HT1080 (cell line): ENCODE measurements at regions not wholly inside any gene's neighbourhood (a gene's known extent, or its start where the extent isn't known, plus 50 kb on each side); places are given as distances from the start of the nearest gene placed in this dataset.
A peak's percentile ranks its signal among the peaks of the same experiment; 100 is the strongest.
"Not testable (repeated sequence)": the region's sequence is repeated elsewhere in the genome, so short reads cannot be mapped to it uniquely, and the experiment has no call there.

ENCODE experiments used
- DNase-seq: peaks from one replicate; pipeline ENCODE4 v3.0.0-alpha.2; 2015; ENCODE audit warnings: low read depth

DNA sequence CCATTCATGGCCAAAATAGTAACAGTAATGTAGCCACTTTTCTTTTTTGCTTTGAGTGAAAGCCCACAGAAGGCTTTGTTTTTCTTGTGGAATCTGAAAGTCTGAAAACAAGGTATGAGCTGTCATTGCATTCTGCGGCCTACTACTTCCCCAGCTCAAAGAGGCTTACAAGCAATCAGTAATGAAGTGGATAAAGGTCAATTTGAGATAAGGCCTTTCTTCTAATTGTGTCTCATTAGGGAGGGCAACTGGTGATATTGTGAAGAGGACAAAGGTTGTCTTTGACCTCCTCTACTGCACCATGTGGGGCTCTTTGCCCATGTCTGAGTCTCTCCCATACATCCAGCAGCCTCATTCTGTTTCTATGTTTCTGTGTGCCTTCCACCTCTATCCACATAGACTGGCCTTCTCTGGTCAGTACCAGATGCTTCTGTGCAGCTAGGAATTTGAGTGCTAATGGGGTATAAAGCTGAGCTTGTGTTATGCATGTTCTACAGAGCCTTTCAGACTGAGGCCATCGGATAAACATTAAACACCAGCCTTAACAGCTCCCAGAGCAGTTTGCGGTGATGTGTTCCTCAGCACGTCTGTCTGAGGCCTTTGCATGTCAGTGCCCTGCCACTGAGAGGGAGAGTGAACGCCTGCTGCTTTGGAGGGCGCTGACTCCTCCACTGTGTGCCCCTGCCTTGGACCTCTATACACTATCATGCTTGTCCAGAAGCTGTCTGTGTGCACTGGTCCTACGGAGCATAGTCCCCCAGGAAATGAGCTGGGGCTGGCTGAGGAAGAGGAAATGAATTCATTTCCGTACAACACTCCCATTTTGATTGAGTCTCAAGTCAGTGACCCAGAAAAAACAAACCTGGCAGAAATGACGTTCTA lies 80.2 kb downstream of the SH2D1A start:
- peak; percentile 1 for DNase-seq

- DNase-seq: no peak
These were observed 86.8 kb downstream of the SH2D1A start for GRCh38 chrX:124433186-124433585.

DNA sequence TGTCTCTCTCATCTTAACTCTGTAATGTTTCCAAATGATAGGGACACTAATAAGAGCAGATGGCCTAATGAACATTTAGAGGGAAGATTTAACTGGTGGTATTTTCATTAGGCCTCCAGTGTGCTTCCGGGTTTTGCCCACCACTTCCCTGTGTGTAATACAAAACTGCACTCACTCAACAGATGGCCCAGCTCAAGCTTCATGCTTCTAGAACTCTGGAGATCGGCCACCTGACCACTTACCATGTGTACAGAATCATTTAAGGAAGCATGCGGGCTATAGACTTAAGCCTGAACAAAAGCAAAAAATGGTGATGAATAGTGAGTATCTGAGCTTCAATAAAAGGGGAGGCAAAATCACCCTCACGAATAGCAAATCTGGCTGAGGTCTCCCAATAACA lies 89.3 kb downstream of the SH2D1A start:
- no peak for DNase-seq

GRCh38 chrX:124440695-124441094 lies 94.3 kb downstream of the SH2D1A start:
- DNase-seq: no peak

DNA sequence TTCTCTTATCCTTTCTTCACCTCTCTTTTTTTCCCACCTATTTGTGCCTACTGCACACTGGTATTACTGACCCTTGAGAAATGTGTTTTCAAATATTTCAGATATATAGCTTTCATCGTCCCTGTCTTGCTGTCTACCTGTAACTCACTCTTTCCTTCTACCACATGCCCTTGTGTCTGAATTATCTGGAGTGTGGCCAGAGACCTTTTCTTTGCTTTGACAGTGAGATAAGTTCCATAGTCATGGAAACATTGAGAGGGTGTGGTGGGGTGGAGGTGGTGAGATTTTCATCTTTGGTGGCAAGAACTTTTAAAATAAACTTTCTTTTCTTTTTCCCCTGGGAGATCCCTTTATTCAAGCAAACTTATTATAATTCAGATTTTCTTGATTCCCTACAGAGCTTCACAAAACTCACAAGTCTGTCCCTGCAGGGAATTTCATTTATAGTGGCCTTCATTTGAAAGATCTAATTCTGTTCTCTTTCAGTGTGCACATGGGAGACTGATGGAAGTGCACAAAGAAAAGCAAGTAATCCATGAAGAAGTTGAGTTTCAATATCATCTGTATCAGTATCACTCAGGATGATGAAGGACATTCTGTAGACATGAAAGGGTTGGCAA lies 95.7 kb downstream of the SH2D1A start:
- no peak for DNase-seq

- no peak for DNase-seq
These were observed 109.6 kb downstream of the SH2D1A start for GRCh38 chrX:124455966-124456365.

DNA sequence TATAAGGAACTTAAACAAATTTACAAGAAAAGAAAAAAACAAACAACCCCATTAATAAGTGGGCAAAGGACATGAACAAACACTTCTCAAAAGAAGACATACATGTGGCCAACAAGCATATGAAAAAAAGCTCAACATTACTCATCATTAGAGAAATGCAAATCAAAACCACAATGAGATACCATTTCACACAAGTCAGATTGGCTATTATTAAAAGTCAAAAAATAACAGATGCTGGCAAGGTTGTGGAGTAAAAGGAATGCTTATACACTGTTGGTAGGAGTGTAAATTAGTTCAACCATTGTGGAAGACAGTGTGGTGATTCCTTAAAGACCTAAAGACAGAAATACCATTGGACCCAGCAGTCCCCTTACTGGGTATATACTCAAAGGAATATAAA lies 113.5 kb downstream of the SH2D1A start:
- not testable (repeated sequence) for DNase-seq

GRCh38 chrX:124462931-124463330 lies 116.6 kb downstream of the SH2D1A start:
- no peak for DNase-seq

- DNase-seq: no peak
These were observed 120.8 kb downstream of the SH2D1A start for GRCh38 chrX:124467202-124467601.

- no peak for DNase-seq
These were observed 129.0 kb downstream of the SH2D1A start for GRCh38 chrX:124475358-124475757.

GRCh38 chrX:124476562-124476961 lies 130.2 kb downstream of the SH2D1A start:
- no peak for DNase-seq

- no peak for DNase-seq
These were observed 131.7 kb downstream of the SH2D1A start for GRCh38 chrX:124478046-124478445.

- no peak for DNase-seq
These were observed 142.2 kb downstream of the SH2D1A start for GRCh38 chrX:124488412-124489161.

- DNase-seq: no peak
These were observed 147.6 kb downstream of the SH2D1A start for GRCh38 chrX:124493984-124494383.

DNA sequence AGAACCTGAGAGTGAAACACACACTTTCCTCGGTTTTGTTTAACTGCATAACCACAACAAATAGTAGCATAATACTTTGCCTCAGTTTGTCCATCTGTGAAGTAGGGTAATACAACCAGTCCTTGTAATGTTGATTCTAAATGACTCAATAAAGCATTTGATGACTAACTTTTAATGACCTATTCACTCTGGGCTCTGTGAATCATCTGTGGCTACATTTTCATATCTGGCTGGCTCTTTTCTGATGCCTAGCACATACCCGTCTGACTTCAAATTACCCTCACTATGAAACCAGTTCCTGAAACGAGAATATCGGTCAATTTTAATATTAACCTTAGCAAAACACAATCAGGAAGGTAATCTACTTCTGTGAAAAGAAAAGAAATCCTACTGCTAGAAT lies 151.0 kb downstream of the SH2D1A start:
- peak; percentile 21 for DNase-seq

DNA sequence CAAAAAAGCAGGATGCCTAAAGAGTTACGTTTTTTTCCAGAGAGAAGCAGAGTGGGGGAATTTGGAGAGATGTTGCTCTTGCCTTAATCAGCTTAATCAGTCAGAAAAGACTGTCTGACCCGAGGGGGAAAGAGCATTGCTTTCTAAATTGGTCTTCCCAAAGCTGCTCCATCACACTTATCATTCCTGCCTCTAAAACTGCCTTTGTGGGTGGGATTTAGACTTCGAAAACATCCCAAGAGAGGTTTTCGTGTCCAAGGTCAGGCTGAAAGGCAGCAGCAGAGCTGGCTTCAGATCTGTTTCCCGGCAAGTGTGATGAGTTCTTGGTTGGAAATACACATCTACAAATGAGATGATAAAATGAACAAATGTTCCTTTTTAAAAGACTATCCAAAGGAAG lies 155.2 kb downstream of the SH2D1A start:
- no peak for DNase-seq

DNA sequence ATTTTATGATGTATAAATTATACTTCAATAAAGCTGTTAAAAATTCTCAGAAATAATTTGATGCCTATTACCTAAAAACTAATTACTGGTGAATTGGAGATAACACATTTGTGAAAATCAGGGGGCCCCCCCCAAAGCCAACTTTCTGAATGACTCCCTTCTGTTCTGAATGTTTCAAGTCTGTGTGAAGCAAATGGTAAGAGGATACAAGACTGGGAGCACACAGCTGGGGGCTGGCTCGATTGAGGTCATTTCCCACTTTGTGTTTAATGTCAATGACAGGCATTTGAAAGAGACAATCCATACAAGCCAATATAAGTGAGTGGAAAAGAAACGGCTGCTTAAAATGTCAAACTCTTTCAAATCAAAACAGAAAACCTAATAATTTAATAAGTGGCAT lies 155.8 kb downstream of the SH2D1A start:
- no peak for DNase-seq

GRCh38 chrX:124502599-124502998 lies 156.2 kb downstream of the SH2D1A start:
- no peak for DNase-seq

DNA sequence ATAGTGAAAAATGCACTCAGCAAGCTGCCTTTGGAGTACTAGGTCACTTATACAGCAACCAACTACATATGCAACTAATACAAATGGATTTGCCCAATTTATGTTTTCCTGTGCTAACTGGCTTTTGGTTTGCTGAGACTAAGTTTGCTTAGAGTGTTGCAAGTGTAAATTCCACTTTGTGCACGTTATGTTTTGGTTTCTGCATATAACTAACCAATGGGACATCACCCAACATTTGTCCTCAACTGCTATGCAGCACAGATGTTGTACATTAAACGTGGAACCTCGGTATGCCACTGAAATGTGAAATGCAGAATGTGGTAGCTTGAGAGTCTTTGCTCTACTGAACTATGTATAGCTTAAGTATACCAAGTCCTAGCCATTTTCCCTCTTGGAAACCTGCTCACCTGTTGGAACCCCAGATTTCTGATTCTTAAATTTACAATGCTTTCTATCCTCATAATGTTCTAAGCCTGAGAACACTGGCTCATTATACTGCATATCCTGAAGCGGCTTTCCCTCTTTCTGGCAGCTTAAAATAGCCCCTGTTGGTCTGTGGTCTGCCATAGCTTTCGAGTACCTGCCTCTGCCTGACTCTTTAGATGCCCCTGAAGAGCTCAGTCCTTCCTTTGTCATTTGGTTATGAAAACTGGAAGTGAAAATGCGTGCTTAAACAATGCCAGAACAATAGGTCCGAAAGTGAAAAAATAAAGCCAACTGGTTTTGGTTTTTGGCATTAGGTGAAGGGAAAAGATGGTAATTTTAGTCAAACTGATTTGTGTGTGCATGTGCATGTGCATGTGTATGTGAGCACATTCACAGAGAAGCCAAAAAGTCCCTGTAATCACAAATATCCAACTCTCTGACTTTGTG lies 158.0 kb downstream of the SH2D1A start:
- no peak for DNase-seq

GRCh38 chrX:124506066-124506465 lies 159.7 kb downstream of the SH2D1A start:
- DNase-seq: no peak

DNA sequence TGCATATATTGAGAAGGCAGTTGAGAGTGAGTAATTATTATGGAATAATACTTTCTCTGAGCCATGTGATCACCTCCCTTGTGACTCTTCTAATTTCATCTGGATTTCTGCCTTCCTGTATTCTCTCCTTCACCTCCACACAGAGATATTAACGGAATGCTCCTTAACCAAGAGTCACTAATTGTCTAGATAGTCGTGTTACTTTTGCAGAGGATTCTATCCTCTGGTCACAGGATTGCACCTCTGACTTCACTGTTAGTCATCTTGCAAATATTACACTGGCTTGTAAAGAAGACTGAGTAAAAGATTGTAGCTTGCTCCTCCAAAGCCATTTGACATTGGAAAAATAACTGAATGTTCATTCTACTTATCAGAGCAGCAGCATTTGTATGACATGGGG lies 160.9 kb downstream of the SH2D1A start:
- DNase-seq: peak; percentile 49
